Activated B cell treated with CpG ODN at 0.5 μM for 24 hours (primary cell): ENCODE measurements at regions not wholly inside any gene's neighbourhood (a gene's known extent, or its start where the extent isn't known, plus 50 kb on each side); places are given as distances from the start of the nearest gene placed in this dataset.

Experiments
- ATAC-seq: fragments of 200-7000 bp; cut with Tn5 transposase; one replicate; pipeline ENCODE4 v1.10.0; 2021; ENCODE audit warnings: low read depth, mild to moderate bottlenecking, moderate library complexity
- CTCF ChIA-PET: fragments of 350-600 bp; sonication (Branson Sonifier 250); formaldehyde crosslinking; loops from one replicate; lab custom pipeline; 2021; ENCODE audit warnings: antibody characterized with exemption; lab: Charles Lee
- POLR2A ChIA-PET: fragments of 350-600 bp; sonication (Branson Sonifier 250); formaldehyde crosslinking; loops from one replicate; lab custom pipeline; 2021; ENCODE audit warnings: antibody characterized with exemption; lab: Charles Lee
- DNase-seq: peaks from one replicate; pipeline ENCODE4 v3.0.0; 2022
- H3K27ac Mint-ChIP-seq: one replicate; pipeline ENCODE4 v1.8.0; 2020; ENCODE audit warnings: mixed read lengths
- H3K27me3 Mint-ChIP-seq: one replicate; pipeline ENCODE4 v1.8.0; 2021; ENCODE audit warnings: mixed read lengths
- H3K36me3 Mint-ChIP-seq: one replicate; pipeline ENCODE4 v1.8.0; 2021; ENCODE audit warnings: low read depth, mixed read lengths
- H3K4me1 Mint-ChIP-seq: one replicate; pipeline ENCODE4 v1.8.0; 2021; ENCODE audit warnings: mixed read lengths
- H3K4me3 Mint-ChIP-seq: one replicate; pipeline ENCODE4 v1.8.0; 2020; ENCODE audit warnings: mild to moderate bottlenecking, mixed read lengths
- H3K9me3 Mint-ChIP-seq: one replicate; pipeline ENCODE4 v1.8.0; 2020; ENCODE audit warnings: mixed read lengths
- intact Hi-C: fragments of 100-400 bp; cut with micrococcal nuclease; formaldehyde crosslinking; loops from one replicate; pipeline ENCODE4 v1.15.1; 2024
- TF ChIP-seq, protein P1 (sequence below): fragments of 200-600 bp; IDR thresholded peaks from one replicate; pipeline ENCODE4 v1.8.0; 2022; ENCODE audit warnings: antibody characterized with exemption, mild to moderate bottlenecking

GRCh38 chr5:53326424-53327153 lies 153.8 kb upstream of the FST start:
- no peak for DNase-seq

DNA sequence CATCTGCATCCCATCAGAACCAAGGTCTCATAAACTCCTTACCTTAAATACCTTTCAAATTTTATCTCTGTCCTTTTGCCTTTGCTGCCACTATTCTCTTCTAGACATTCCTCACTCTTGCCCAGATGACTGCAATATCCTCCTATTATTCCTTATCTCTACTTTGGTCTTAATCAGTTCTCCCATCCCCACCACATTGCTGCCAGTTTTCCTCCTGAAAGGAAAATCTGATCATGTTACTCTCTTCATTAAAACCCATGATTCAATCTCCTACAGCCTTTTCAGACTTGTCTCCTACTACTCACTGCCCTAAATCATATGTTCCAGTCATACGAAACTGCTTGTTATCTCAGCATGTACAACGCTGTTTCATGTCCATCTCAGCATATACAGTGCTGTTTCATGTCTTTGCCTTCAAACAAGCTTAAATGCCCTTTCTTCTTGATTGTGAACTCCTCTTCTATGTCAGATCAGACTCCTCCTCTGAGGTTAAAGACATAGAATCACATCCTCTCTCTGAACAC lies 152.6 kb upstream of the FST start:
- ChIA-PET POLR2A (no interaction called here), CTCF (no interaction called here)
- no peaks in the 10 kb centered on the region for H3K36me3 Mint-ChIP-seq
- TF ChIP-seq, protein P1, sequence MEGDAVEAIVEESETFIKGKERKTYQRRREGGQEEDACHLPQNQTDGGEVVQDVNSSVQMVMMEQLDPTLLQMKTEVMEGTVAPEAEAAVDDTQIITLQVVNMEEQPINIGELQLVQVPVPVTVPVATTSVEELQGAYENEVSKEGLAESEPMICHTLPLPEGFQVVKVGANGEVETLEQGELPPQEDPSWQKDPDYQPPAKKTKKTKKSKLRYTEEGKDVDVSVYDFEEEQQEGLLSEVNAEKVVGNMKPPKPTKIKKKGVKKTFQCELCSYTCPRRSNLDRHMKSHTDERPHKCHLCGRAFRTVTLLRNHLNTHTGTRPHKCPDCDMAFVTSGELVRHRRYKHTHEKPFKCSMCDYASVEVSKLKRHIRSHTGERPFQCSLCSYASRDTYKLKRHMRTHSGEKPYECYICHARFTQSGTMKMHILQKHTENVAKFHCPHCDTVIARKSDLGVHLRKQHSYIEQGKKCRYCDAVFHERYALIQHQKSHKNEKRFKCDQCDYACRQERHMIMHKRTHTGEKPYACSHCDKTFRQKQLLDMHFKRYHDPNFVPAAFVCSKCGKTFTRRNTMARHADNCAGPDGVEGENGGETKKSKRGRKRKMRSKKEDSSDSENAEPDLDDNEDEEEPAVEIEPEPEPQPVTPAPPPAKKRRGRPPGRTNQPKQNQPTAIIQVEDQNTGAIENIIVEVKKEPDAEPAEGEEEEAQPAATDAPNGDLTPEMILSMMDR = no peak
- no peak overlapping the region for H3K4me3 Mint-ChIP-seq
- no peak for ATAC-seq
- no peaks in the 10 kb centered on the region for H3K4me1 Mint-ChIP-seq
- no peak overlapping the region for H3K27ac Mint-ChIP-seq
- H3K27me3 Mint-ChIP-seq = no peaks in the 10 kb centered on the region
- intact Hi-C loops = no loop called here
- DNase-seq = no peak
- no peaks in the 10 kb centered on the region for H3K9me3 Mint-ChIP-seq

More at GRCh38 chr5:53326424-53327153, 153.8 kb upstream of the FST start:
- intact Hi-C loops = no loop called here
- H3K4me3 Mint-ChIP-seq = no peak overlapping the region
- H3K4me1 Mint-ChIP-seq = no peaks in the 10 kb centered on the region
- CTCF ChIA-PET = no interaction called here
- no peaks in the 10 kb centered on the region for H3K27me3 Mint-ChIP-seq
- no peak for ATAC-seq
- H3K27ac Mint-ChIP-seq = no peak overlapping the region
- TF ChIP-seq, protein P1 = no peak
- H3K9me3 Mint-ChIP-seq = no peaks in the 10 kb centered on the region
- POLR2A ChIA-PET = no interaction called here
- no peaks in the 10 kb centered on the region for H3K36me3 Mint-ChIP-seq

GRCh38 chr5:53330491-53330890 lies 149.9 kb upstream of the FST start:
- no peaks in the 10 kb centered on the region for H3K4me1 Mint-ChIP-seq
- intact Hi-C loops = no loop called here
- H3K27ac Mint-ChIP-seq = no peak overlapping the region
- H3K9me3 Mint-ChIP-seq = no peaks in the 10 kb centered on the region
- no peaks in the 10 kb centered on the region for H3K36me3 Mint-ChIP-seq
- no peak overlapping the region for H3K4me3 Mint-ChIP-seq
- CTCF ChIA-PET = no interaction called here
- no peak for ATAC-seq
- no peak for DNase-seq
- no peaks in the 10 kb centered on the region for H3K27me3 Mint-ChIP-seq
- TF ChIP-seq, protein P1 = no peak
- POLR2A ChIA-PET = no interaction called here

DNA sequence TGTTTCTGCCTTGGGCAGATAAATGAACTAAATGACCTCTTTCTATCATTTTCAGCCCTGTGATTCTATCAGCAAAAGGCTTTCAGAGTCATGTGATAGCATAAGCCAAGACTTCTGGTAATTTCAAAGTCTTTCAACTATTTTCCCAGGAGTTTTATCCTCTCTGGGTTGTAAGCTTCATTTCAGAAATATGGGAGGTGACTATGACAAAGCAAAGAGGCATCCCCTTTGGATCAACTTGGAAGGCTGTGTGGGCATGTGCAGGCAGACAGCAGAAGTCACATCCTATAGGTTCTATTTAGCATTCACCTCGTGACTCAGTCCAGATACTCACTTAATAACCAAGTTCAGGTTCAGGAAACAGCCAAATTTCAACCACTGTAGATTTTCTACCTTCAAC lies 149.0 kb upstream of the FST start:
- intact Hi-C loops = no loop called here

DNA sequence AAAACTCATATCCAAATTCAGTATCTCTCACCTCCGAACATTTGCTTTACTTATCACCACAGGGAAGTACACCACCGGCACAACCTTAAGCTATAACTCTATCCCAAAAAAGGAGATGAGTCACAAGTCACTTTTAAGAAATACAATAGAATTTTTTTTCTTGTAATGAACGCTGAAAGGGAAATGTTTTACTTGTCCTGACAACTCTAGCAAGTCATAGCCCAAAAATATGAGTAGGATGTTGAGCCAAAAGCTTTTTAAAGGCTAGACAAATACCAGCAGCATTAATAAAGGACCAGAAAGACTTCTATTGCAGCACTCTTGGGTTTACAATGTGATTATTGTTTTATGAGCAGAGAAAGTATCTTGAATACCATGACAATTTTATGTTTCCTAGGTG lies 147.3 kb upstream of the FST start:
- Mint-ChIP-seq H3K27me3 (no peaks in the 10 kb centered on the region), H3K9me3 (no peaks in the 10 kb centered on the region), H3K36me3 (no peaks in the 10 kb centered on the region), H3K27ac (no peak overlapping the region), H3K4me3 (no peak overlapping the region), H3K4me1 (no peaks in the 10 kb centered on the region)
- TF ChIP-seq, protein P1 = no peak
- CTCF ChIA-PET = no interaction called here
- intact Hi-C loops = no loop called here
- ATAC-seq (no peak), DNase-seq (no peak)
- POLR2A ChIA-PET = no interaction called here

More for the DNA sequence above, 149.0 kb upstream of the FST start:
- DNase-seq = no peak
- Mint-ChIP-seq H3K9me3 (no peaks in the 10 kb centered on the region), H3K36me3 (no peaks in the 10 kb centered on the region), H3K4me1 (no peaks in the 10 kb centered on the region), H3K27me3 (no peaks in the 10 kb centered on the region), H3K4me3 (no peak overlapping the region), H3K27ac (no peak overlapping the region)
- CTCF ChIA-PET = no interaction called here
- POLR2A ChIA-PET = no interaction called here
- ATAC-seq = no peak
- TF ChIP-seq, protein P1 = no peak
